HEK293 (cell line): ENCODE measurements at regions not wholly inside any gene's neighbourhood (a gene's known extent, or its start where the extent isn't known, plus 50 kb on each side); places are given as distances from the start of the nearest gene placed in this dataset.

ENCODE experiments used
- BCL11A ChIP-seq: fragments of 450-650 bp; formaldehyde crosslinking; IDR thresholded peaks from 2 replicates; pipeline ENCODE4 v1.5.1; 2016; ENCODE audit warnings: low read depth, missing biosample characterization, missing genetic modification characterization
- TCF7L2 ChIP-seq: IDR thresholded peaks from 2 replicates; pipeline ENCODE4 v1.6.1; 2011; ENCODE audit warnings: low read depth, mild to moderate bottlenecking, inconsistent platforms, low read length, moderate library complexity, borderline replicate concordance
- YY1 ChIP-seq: fragments of 450-650 bp; formaldehyde crosslinking; IDR thresholded peaks from 2 replicates; pipeline ENCODE4 v1.5.1; 2018; ENCODE audit warnings: missing biosample characterization, missing genetic modification characterization
- ZBTB7A ChIP-seq: fragments of 450-650 bp; formaldehyde crosslinking; IDR thresholded peaks from 2 replicates; pipeline ENCODE4 v1.5.1; 2016; ENCODE audit warnings: low read depth, missing biosample characterization, missing genetic modification characterization
- ZEB2 ChIP-seq: fragments of 450-650 bp; formaldehyde crosslinking; IDR thresholded peaks from 2 replicates; pipeline ENCODE4 v1.5.1; 2016; ENCODE audit warnings: missing biosample characterization, missing genetic modification characterization
- ZNF26 ChIP-seq: fragments of 450-650 bp; formaldehyde crosslinking; IDR thresholded peaks from 2 replicates; pipeline ENCODE4 v1.5.1; 2016; ENCODE audit warnings: missing biosample characterization, missing genetic modification characterization
- ZNF274 ChIP-seq, 2 experiments: fragments of 200-500 bp in 1 of 2; fragments of 450-650 bp in 1 of 2; sonication (Bioruptor generic) in 1 of 2; formaldehyde crosslinking in 1 of 2; IDR thresholded peaks; 2 replicates each; pipeline versions ENCODE4 v1.5.1 to v1.6.1; 2014 to 2016; ENCODE audit warnings: borderline replicate concordance in 1 of 2, inconsistent platforms in 1 of 2, low read length in 1 of 2, missing biosample characterization in 1 of 2, missing genetic modification characterization in 1 of 2
- ZNF302 ChIP-seq: fragments of 450-650 bp; formaldehyde crosslinking; IDR thresholded peaks from 2 replicates; pipeline ENCODE4 v1.5.1; 2016; ENCODE audit warnings: missing biosample characterization, missing genetic modification characterization, low read depth
- ZNF48 ChIP-seq: fragments of 450-650 bp; formaldehyde crosslinking; IDR thresholded peaks from 2 replicates; pipeline ENCODE4 v1.5.1; 2016; ENCODE audit warnings: missing biosample characterization, missing genetic modification characterization
- TF ChIP-seq, protein P1 (sequence below): fragments of 450-650 bp; formaldehyde crosslinking; IDR thresholded peaks from 2 replicates; pipeline ENCODE4 v1.5.1; 2016; ENCODE audit warnings: missing biosample characterization, missing genetic modification characterization
- TF ChIP-seq, protein P2 (sequence below): fragments of 450-650 bp; formaldehyde crosslinking; IDR thresholded peaks from 2 replicates; pipeline ENCODE4 v1.5.1; 2016; ENCODE audit warnings: missing biosample characterization, missing genetic modification characterization
- TF ChIP-seq, protein P3 (sequence below): fragments of 450-650 bp; formaldehyde crosslinking; IDR thresholded peaks from 2 replicates; pipeline ENCODE4 v1.5.1; 2016; ENCODE audit warnings: missing biosample characterization, missing genetic modification characterization

DNA sequence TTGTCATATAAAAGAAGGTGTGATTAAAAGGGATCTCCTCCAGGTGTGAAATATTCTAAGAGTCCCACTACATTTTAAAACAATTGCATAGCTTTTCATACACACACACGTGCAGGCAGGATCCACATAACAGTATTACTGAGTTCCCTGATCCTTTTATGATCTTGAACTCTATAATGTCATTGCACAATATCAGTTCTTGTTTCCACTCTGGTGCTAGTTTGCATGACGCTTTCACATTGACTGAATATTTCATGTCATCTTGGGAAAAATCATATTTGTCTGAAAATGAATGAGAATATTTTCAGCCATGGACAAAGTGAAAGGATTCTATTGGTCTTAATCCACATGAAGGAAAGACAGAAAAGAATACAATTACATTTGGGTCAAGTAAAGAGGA lies 703.8 kb downstream of the CDH8 start:
- TF ChIP-seq, protein P1, sequence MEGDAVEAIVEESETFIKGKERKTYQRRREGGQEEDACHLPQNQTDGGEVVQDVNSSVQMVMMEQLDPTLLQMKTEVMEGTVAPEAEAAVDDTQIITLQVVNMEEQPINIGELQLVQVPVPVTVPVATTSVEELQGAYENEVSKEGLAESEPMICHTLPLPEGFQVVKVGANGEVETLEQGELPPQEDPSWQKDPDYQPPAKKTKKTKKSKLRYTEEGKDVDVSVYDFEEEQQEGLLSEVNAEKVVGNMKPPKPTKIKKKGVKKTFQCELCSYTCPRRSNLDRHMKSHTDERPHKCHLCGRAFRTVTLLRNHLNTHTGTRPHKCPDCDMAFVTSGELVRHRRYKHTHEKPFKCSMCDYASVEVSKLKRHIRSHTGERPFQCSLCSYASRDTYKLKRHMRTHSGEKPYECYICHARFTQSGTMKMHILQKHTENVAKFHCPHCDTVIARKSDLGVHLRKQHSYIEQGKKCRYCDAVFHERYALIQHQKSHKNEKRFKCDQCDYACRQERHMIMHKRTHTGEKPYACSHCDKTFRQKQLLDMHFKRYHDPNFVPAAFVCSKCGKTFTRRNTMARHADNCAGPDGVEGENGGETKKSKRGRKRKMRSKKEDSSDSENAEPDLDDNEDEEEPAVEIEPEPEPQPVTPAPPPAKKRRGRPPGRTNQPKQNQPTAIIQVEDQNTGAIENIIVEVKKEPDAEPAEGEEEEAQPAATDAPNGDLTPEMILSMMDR (tag by site-specific recombination): no peak
- TF ChIP-seq, protein P2, sequence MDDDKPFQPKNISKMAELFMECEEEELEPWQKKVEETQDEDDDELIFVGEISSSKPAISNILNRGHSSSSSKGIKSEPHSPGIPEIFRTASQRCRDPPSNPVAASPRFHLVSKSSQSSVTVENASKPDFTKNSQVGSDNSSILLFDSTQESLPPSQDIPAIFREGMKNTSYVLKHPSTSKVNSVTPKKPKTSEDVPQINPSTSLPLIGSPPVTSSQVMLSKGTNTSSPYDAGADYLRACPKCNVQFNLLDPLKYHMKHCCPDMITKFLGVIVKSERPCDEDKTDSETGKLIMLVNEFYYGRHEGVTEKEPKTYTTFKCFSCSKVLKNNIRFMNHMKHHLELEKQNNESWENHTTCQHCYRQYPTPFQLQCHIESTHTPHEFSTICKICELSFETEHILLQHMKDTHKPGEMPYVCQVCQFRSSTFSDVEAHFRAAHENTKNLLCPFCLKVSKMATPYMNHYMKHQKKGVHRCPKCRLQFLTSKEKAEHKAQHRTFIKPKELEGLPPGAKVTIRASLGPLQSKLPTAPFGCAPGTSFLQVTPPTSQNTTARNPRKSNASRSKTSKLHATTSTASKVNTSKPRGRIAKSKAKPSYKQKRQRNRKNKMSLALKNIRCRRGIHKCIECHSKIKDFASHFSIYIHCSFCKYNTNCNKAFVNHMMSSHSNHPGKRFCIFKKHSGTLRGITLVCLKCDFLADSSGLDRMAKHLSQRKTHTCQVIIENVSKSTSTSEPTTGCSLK (tag by site-specific recombination): no peak
- no peak for TF ChIP-seq ZEB2 (tag by site-specific recombination)
- TF ChIP-seq TCF7L2: no peak
- TF ChIP-seq ZNF274 (IDR thresholded peaks at IDR 0.05; ENCODE audit: low read length): no peak
- no peak for TF ChIP-seq ZNF274 (tag by site-specific recombination; IDR thresholded peaks at IDR 0.05; ENCODE audit: borderline replicate concordance)
- no peak for TF ChIP-seq ZNF26 (tag by site-specific recombination)
- TF ChIP-seq ZNF48: no peak
- no peak for TF ChIP-seq ZNF302 (tag by site-specific recombination)
- TF ChIP-seq ZBTB7A: no peak
- TF ChIP-seq, protein P3, sequence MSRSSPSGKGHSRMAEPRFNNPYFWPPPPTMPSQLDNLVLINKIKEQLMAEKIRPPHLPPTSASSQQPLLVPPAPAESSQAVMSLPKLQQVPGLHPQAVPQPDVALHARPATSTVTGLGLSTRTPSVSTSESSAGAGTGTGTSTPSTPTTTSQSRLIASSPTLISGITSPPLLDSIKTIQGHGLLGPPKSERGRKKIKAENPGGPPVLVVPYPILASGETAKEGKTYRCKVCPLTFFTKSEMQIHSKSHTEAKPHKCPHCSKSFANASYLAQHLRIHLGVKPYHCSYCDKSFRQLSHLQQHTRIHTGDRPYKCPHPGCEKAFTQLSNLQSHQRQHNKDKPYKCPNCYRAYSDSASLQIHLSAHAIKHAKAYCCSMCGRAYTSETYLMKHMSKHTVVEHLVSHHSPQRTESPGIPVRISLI (tag by site-specific recombination): no peak
- no peak for TF ChIP-seq YY1
- no peak for TF ChIP-seq BCL11A (tag by site-specific recombination)
